ENCODE measurements at regions not wholly inside any gene's neighbourhood (a gene's known extent, or its start where the extent isn't known, plus 50 kb on each side); places are given as distances from the start of the nearest gene placed in this dataset.
"Not testable (repeated sequence)": the region's sequence is repeated elsewhere in the genome, so short reads cannot be mapped to it uniquely, and the experiment has no call there.

DNA sequence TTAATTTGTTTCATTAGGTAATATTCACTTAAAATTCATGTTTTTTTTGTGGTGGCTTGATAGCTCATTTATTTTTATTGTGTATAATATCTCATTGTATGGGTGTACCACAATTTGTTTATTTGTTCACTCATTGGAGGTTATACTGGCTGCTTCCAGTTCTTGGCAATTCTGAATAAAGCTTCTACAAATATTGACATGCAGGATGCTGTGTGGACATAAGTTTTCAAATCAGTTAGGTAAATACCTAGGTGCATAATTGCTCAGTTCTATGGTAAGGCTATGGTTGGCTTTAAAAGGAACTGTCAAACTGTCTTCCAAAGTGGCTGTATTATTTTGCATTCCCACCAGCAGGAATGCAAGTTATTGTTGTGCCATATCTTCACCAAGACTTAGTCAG lies 504.5 kb upstream of the GALNTL6 start:
- no peak for DNase-seq

DNA sequence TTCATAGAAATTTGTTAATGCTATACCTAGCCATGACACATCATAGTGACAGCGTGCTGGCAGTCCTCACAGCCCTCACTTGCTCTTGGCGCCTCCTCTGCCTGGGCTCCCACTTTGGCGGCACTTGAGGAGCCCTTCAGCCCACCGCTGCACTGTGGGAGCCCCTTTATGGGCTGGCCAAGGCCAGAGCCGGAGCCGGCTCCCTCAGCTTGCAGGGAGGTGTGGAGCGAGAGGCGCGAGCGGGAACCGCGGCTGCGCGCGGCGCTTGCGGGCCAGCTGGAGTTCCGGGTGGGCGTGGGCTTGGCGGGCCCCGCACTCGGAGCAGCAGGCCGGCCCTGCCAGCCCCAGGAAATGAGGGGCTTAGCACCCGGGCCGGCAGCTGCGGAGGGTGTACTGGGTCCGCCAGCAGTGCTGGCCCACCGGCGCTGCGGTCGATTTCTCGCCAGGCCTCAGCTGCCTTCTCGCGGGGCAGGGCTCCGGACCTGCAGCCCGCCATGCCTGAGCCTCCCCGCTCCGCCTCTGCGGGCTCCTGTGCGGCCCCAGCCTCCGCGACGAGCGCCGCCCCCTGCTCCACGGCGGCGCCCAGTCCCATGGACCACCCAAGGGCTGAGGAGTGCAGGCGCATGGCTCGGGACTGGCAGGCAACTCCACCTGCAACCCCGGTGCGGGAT lies 515.0 kb upstream of the GALNTL6 start:
- DNase-seq, result not testable (repeated sequence)

DNA sequence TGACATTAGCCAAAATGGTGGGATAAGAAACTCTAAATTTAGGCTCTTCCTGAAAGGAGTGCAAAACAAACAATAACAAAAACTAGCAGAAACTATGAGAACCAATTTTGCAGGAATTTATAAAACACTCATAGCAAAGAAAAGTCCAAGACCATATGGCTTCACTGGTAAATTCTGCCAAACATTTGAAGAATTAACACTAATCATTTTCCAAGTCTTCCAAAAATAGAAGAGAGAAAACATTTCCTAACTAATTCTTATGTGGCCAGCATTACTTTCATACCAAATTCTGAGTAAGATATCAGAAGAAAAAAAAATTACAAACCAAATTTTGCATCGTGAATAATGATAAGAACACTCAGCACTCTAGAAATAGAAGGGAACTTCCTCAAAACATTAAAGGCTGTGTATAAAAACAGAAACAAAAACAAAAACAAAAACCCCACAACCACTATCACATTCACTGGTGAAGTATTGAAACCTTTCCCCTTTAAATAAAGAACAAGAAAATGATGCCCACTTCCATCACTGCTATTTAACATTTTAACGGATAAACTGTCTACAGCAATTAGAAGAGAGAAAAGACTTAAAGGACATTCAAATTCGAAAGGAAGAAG lies 524.3 kb upstream of the GALNTL6 start:
- no peak for DNase-seq

GRCh38 chr4:171281359-171281758 lies 531.8 kb upstream of the GALNTL6 start:
- no peak for DNase-seq

DNA sequence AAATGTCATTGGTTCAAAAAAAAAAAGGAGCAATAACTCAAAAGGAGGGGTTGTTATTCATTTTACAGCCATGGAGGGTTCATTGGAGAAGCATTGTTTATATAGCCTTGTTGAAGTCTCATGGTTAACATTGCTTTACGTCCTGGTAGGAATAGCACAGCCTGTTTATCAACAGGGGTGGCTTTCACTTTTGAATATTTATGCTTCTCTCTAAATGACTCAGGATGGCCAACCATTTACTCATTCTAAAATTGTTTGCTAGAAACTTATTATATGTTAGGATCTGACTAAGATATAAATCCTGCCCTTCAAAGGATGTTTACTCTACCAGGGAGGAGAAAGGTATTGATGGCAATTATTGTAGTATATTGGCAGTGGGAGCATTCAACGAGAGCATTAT lies 534.1 kb upstream of the GALNTL6 start:
- DNase-seq, result no peak

DNA sequence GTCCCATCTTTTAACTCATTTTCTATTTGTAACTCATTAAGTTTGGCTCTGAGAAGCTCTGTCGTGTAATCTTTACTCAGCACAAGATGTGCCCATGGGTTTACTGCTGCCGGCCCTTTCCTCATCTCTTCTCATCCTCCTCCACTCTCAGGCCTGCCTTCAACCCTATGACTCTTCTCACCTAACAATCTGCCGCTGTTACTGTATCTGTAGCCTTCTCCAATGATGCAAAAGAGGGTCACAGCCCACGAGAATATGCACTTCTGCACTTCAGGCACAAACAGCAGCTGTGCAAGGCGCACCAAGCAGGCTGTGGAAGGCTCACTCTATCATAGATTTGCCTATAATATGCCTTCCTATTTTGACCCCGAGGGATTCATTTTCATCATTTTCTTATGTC lies 546.5 kb upstream of the GALNTL6 start:
- no peak for DNase-seq

DNA sequence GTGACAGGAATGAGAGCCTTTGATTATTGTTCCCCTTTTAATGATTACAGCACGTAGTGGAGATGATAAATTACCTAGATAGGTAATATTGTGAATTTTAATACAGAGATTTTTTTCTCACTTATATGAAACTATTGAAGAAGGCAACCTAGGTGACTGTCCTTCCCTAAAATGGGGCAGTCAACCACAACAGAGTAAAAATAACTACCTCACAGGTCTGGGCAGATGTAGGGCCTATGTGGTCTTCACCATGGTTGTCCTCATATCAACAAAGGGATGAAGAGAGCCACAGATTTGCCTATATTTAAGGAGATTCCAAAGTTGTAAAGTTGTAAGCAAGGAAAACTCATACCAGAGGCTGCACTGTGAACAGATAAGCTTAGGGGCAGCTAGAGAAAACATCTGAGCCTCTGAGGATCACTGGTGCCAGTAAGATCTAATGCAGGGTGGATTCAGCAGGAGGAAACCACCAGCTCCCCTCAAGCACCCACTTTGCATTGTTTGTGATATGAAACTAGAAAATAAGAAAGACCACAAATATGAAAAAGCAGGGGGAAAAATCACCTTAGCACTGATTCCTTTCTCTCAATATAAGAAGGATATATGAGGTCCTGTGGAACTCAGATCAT lies 547.9 kb upstream of the GALNTL6 start:
- no peak for DNase-seq

GRCh38 chr4:171256223-171256622 lies 557.0 kb upstream of the GALNTL6 start:
- no peak for DNase-seq

DNA sequence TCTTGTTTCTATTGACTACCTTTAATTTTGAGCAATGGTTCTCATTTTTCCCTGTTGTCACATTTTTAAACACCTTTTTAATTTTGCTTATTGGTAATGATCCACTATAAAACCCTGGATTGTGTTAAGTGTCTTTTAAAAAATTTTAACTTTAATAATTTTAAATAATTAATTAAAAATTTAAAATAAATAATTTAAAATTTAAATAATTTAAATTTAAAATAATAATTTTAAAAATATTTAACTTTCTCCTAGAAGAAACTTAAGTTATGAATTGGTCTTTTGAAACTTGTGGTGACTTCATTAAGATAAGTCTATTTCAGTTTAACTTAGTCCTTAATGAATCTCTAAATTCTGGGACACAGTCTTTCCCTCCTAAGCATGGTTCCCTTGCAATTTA lies 566.3 kb upstream of the GALNTL6 start:
- no peak for DNase-seq

DNA sequence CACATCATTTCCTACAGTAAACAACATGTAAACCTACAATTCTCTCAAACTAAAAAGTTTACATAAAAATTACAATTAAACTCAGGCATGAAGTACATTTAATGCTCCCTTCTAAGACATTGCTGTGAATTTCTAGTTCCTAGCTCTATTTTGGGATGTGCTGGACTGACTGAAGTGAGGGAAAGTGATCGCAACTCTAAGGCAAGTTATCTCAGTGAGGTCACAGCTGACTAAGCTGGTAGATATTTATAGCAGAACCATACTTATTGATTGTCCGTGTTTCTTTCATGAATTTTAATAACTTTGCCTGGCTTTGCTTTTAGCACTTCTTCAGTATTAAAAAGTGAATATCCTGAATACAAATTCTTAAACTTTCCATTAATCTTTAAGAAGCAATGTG lies 570.4 kb upstream of the GALNTL6 start:
- DNase-seq, result no peak

DNA sequence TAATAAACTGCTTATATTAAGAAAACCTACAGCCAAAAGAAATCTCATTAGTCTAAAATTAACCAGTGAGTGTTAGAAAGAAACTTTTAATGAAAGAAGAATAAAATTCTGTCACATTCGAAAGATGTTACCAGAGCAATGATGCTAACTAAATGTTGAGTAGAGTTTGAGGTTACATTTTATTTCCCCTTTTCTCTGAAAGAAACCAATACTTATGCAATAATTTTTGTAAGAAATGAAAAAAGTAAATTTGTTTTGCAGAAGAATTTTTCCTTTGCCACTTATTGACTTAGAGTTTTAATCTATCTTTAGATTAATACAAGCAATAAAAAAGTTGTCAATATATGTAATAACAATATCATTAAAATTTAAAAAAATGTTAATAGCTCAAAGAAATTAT lies 574.0 kb upstream of the GALNTL6 start:
- DNase-seq, result no peak

DNA sequence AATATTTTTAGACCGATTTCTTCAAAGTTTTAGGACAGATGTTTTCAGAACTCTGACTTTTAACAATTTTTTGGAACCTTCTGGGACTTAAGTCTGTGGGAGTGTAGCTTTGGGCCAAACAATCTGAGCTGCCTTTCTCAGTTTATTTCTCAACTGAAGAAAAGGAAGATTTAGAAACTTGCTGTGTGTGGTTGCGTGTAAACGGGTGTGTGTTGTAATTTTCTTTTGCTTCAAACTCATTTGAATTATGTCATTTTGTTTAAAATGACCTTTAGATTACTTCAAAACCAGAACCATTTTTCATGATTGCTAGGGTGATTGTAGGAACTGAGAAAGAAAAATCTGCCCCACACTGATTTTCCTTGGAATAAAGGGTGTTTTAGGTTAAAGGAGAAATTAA lies 577.7 kb upstream of the GALNTL6 start:
- no peak for DNase-seq

- not testable (repeated sequence) for DNase-seq
These were observed 583.9 kb upstream of the GALNTL6 start for GRCh38 chr4:171229354-171229753.

DNA sequence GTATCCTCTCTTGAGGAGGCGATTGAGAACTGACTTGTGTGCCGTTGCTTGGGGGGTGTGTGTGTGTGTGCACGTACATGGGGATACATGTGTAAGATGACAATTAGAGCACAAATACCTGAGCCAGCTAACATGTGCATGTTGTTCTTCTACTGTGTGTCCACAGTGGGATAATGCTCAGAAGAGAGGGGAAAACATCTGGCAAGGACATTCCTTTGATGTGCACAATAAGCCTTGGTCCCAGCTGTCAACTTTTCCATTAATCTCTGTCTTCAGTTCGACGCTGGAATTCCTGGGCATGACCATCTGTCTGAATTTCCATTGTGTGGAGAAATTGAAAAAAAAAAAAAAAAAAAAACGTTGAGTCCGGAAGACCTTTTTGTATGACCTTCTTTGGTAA lies 592.0 kb upstream of the GALNTL6 start:
- DNase-seq, result no peak

DNA sequence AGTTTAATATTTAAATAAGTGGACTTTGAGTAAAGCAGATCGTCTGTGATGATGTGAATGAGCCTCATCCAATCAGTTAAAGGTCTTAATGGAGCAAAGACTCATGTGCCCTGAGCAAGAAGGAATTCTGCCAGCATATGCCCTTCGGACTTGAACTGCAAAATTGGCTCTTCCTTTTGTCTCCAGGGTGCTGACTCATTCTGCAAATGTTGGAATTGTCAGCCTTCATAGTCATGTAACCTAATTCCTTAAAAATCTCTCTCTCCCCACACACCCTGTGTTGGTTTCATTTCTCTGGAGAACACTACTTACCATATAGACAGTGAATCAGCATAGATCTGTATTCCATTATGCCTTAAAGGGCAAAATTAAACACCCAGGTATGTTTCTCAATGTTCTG lies 609.8 kb upstream of the GALNTL6 start:
- DNase-seq, result no peak

- DNase-seq, result no peak
These were observed 610.3 kb upstream of the GALNTL6 start for GRCh38 chr4:171202908-171203307.

GRCh38 chr4:171186700-171187099 lies 626.5 kb upstream of the GALNTL6 start:
- DNase-seq, result no peak

GRCh38 chr4:171181090-171181489 lies 632.1 kb upstream of the GALNTL6 start:
- no peak for DNase-seq

DNA sequence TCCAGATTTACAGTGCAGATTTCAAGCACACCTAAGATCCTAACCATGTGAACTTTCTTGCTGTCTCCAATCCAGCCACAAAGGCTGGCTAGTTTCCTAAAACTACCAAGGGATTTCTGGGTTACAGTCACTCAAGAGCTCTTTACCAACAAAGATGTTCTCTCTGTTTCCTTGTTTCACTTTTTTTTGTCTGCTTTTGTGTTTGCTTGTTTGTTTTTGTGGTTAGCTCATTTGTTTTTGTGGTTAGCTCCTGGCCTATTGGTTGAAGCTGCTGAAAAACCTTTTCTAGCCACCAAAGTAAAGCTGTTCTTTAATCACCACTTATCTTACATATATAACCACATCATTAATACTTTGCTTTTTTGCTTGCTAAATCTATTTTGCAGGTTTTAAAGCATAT lies 642.5 kb upstream of the GALNTL6 start:
- no peak for DNase-seq

- no peak for DNase-seq
These were observed 643.8 kb upstream of the GALNTL6 start for GRCh38 chr4:171169396-171169795.

- DNase-seq, result no peak
These were observed 650.7 kb upstream of the GALNTL6 start for GRCh38 chr4:171162478-171162877.

DNA sequence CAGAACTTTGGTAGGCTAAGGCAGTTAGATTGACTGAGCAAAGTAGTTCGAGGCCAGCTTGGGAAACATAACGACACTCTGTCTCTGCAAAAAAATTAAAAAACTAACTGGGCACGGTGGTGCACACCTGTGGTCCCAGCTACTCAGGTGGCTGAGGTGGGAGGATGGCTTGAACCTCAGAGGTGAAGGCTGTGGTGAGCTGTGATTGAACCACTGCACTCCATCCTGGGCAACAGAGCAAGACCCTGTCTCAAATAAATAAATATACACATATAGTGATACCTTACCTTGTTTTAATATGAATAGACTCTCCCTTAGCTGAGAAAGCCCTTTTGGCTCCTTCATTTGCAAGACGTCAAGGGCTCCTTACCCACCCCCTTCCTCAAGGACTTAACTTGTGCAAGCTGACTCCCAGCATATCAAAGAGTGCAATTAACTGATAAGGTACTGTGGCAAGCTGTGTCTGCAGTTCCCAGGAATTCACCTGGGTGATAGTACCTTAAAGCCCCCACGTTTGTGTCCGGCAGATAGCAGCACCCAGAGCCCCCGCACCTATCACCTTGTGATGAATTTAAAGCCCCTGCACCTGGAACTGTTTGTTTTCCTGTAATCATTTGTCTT lies 655.6 kb upstream of the GALNTL6 start:
- no peak for DNase-seq

- no peak for DNase-seq
These were observed 670.6 kb upstream of the GALNTL6 start for GRCh38 chr4:171142639-171143038.

DNA sequence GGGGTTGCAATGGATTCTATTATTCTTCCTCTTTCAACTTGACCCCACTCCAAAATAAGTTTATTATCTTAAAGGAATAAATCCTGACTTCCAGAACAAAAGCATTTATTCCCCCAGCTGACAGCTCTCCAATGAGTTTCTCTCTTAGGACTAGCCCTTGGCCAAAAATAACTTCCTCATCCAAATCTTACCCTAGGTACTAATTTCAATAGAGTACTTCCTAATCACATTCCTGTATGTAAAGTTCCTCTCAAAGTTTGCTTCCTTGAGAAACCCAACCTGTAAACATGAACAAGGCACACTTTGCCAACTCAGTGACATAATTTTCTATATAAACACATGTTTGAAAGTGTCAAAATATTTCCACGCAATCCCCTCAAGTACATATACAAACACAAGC lies 671.2 kb upstream of the GALNTL6 start:
- DNase-seq, result no peak
